ENCODE measurements at regions not wholly inside any gene's neighbourhood (a gene's known extent, or its start where the extent isn't known, plus 50 kb on each side); places are given as distances from the start of the nearest gene placed in this dataset.

GRCh38 chr2:75277111-75277510 is 77.8 kb upstream of the TACR1 start (continued):
- TF ChIP-seq ZNF462 (CRISPR knock-in tag; IDR thresholded peaks at IDR 0.05) = no peak

- peak overlapping the region; percentile 42 for H3K4me2 ChIP-seq
- no peaks in the 10 kb centered on the region; the same call in 2 of the 3 replicates for H3K9me3 Mint-ChIP-seq
- H4K20me1 ChIP-seq (replicated peaks; ENCODE audit: insufficient read depth) = no peaks in the 10 kb centered on the region
- H3K4me1 ChIP-seq (ENCODE audit: insufficient read depth) = peaks cover 23% of the 10 kb centered on the region
- H3K9me2 ChIP-seq (ENCODE audit: insufficient read depth) = no peaks in the 10 kb centered on the region
- H2AFZ ChIP-seq = no peak overlapping the region
- ATAC-seq = peak; percentile 74
- H3K36me3 Mint-ChIP-seq (ENCODE audit: low read depth) = no peaks in the 10 kb centered on the region
- TF ChIP-seq POLR2AphosphoS5 (IDR thresholded peaks at IDR 0.05; ENCODE audit: low read depth) = no peak
- peak; percentile 56; the same call in 1 of the 2 replicates for TF ChIP-seq ZNF462 (CRISPR knock-in tag; IDR thresholded peaks at IDR 0.05)
- no peaks in the 10 kb centered on the region for H3K27me3 Mint-ChIP-seq (ENCODE audit: insufficient read depth, low read depth, poor library complexity)
- no peaks in the 10 kb centered on the region for H3K27me3 ChIP-seq (ENCODE audit: insufficient read depth)
- no peaks in the 10 kb centered on the region for H3K36me3 ChIP-seq (ENCODE audit: insufficient read depth)
- DNase-seq (ENCODE audit: low spot score) = peak; percentile 32
- peaks cover 26% of the 10 kb centered on the region for H3K4me1 Mint-ChIP-seq
- peak overlapping the region; percentile 27; the same call in 2 of the 3 replicates for H3K4me3 Mint-ChIP-seq
- H3K27ac Mint-ChIP-seq = peak overlapping the region; percentile 79
- H3K4me3 ChIP-seq = no peak overlapping the region
- H3K79me2 ChIP-seq (replicated peaks; ENCODE audit: insufficient read depth) = no peaks in the 10 kb centered on the region
- no peaks in the 10 kb centered on the region for H3F3A ChIP-seq (replicated peaks; ENCODE audit: low read depth)
- no peak overlapping the region for H3K27ac ChIP-seq (ENCODE audit: low read depth)
Measured at GRCh38 chr2:75276093-75277029, 77.0 kb upstream of the TACR1 start.

Data from GM23338 (cell line).